Cardiac muscle cell (in vitro differentiated cells and primary cell): ENCODE measurements at regions not wholly inside any gene's neighbourhood (a gene's known extent, or its start where the extent isn't known, plus 50 kb on each side); places are given as distances from the start of the nearest gene placed in this dataset.

ENCODE experiments used
- DNase-seq, 2 donors: peaks; one replicate each; pipeline versions ENCODE4 v3.0.0 to v3.0.0-alpha.2; 2010 to 2017; ENCODE audit warnings: low read depth in 1 of 2, low spot score in 1 of 2
- H3K27ac ChIP-seq: fragments of 200-600 bp; sonication (generic); 2 replicates; pipeline ENCODE4 v1.5.1; 2016
- H3K27me3 ChIP-seq: fragments of 200-600 bp; sonication (generic); 2 replicates; pipeline ENCODE4 v1.6.0; 2016; ENCODE audit warnings: control low read depth
- H3K36me3 ChIP-seq: fragments of 200-600 bp; sonication (generic); 2 replicates; pipeline ENCODE4 v1.5.1; 2016; ENCODE audit warnings: control low read depth
- H3K4me1 ChIP-seq: fragments of 200-600 bp; sonication (generic); 2 replicates; pipeline ENCODE4 v1.8.1; 2017; ENCODE audit warnings: low read depth, mild to moderate bottlenecking, mixed run types
- H3K4me3 ChIP-seq: fragments of 200-600 bp; sonication (generic); 2 replicates; pipeline ENCODE4 v1.5.1; 2016; ENCODE audit warnings: mild to moderate bottlenecking
- H3K9me3 ChIP-seq: fragments of 200-600 bp; sonication (generic); 2 replicates; pipeline ENCODE4 v1.5.1; 2017; ENCODE audit warnings: low read depth, mild to moderate bottlenecking, control low read depth
- CTCF ChIP-seq: IDR thresholded peaks from 2 replicates; pipeline ENCODE4 v1.5.1; 2012; ENCODE audit warnings: low read depth, mild to moderate bottlenecking, low read length

GRCh38 chr9:129493706-129494047 is 127.2 kb downstream of the C9orf50 start:
- Histone ChIP-seq H3K27me3 (no peaks in the 10 kb centered on the region), H3K27ac (no peak overlapping the region), H3K4me1 (peaks cover 43% of the 10 kb centered on the region), H3K4me3 (no peak overlapping the region), H3K9me3 (no peaks in the 10 kb centered on the region), H3K36me3 (no peaks in the 10 kb centered on the region)
- no peak for DNase-seq
- TF ChIP-seq CTCF = no peak

- H3K9me3 ChIP-seq = no peaks in the 10 kb centered on the region
- no peaks in the 10 kb centered on the region for H3K36me3 ChIP-seq
- no peak overlapping the region for H3K4me3 ChIP-seq
- no peak for TF ChIP-seq CTCF
- H3K27me3 ChIP-seq = no peaks in the 10 kb centered on the region
- no peak for DNase-seq
- no peak overlapping the region for H3K27ac ChIP-seq
- H3K4me1 ChIP-seq = peaks cover 40% of the 10 kb centered on the region
Measured at GRCh38 chr9:129493002-129493705, 127.7 kb downstream of the C9orf50 start.

GRCh38 chr9:129491487-129491855 is 129.4 kb downstream of the C9orf50 start:
- no peaks in the 10 kb centered on the region for H3K36me3 ChIP-seq
- H3K27ac ChIP-seq = no peak overlapping the region
- H3K4me1 ChIP-seq = peaks cover 33% of the 10 kb centered on the region
- no peak overlapping the region for H3K4me3 ChIP-seq
- TF ChIP-seq CTCF = no peak
- no peak for DNase-seq
- no peaks in the 10 kb centered on the region for H3K27me3 ChIP-seq
- no peaks in the 10 kb centered on the region for H3K9me3 ChIP-seq

GRCh38 chr9:129490583-129491486 is 130.1 kb downstream of the C9orf50 start:
- Histone ChIP-seq H3K4me1 (peaks cover 28% of the 10 kb centered on the region), H3K36me3 (no peaks in the 10 kb centered on the region), H3K4me3 (no peak overlapping the region), H3K27me3 (no peaks in the 10 kb centered on the region), H3K9me3 (no peaks in the 10 kb centered on the region), H3K27ac (no peak overlapping the region)
- no peak for DNase-seq
- TF ChIP-seq CTCF = no peak

- H3K27ac ChIP-seq = peak overlapping the region; percentile 26
- peak in 1 of 2 donors; percentile 55 for DNase-seq
- peaks cover 21% of the 10 kb centered on the region for H3K4me1 ChIP-seq
- no peaks in the 10 kb centered on the region for H3K27me3 ChIP-seq
- no peak for TF ChIP-seq CTCF
- no peaks in the 10 kb centered on the region for H3K9me3 ChIP-seq
- H3K36me3 ChIP-seq = no peaks in the 10 kb centered on the region
- H3K4me3 ChIP-seq = no peak overlapping the region
Measured at GRCh38 chr9:129489838-129490582, 130.9 kb downstream of the C9orf50 start.
